Fibroblast of mammary gland (primary cell): ENCODE measurements at regions not wholly inside any gene's neighbourhood (a gene's known extent, or its start where the extent isn't known, plus 50 kb on each side); places are given as distances from the start of the nearest gene placed in this dataset.

ENCODE experiments used
- DNase-seq: peaks from one replicate; pipeline ENCODE4 v3.0.0-alpha.2; 2010; ENCODE audit warnings: low read depth
- H3K4me3 ChIP-seq: 2 replicates; pipeline ENCODE4 v1.5.1; 2011; ENCODE audit warnings: low read depth, mild to moderate bottlenecking, low read length, moderate library complexity; ENCODE audit not compliant: control insufficient read depth
- TF ChIP-seq, protein P1 (sequence below): conservative IDR thresholded peaks from 2 replicates; pipeline ENCODE4 v1.5.1; 2011; ENCODE audit warnings: low read depth, low read length, inconsistent platforms; ENCODE audit not compliant: control insufficient read depth, insufficient read depth

DNA sequence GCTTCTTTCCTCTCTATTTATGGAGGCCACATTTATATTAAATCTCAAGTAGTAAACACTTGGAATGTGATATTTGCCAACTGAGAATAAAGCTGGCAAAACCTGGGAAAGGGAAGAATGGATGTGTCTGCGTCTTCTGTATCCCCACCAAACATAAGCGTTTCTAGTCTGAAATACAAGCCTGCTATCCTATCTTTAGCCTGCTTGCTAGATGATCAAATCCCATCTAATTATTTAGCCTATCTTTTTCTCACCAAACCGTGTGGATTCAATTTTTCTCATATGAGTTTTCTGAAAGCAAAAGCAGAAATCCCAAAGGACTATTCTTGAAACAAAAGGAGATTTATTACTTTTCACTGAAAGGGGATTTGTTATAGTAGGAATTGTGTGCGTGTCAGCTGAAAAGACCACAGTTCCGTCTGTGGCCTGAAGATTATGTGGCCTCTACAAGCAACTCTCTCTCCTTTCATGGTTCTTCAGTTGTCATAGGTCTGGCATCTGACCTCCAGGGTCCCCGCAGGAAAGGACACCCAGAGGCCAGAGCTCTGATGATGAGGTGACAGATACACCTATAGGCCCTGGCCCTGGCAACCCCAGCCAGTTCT lies 266.0 kb upstream of the MCTP2 start:
- no peak for DNase-seq
- no peak overlapping the region for H3K4me3 ChIP-seq
- TF ChIP-seq, protein P1, sequence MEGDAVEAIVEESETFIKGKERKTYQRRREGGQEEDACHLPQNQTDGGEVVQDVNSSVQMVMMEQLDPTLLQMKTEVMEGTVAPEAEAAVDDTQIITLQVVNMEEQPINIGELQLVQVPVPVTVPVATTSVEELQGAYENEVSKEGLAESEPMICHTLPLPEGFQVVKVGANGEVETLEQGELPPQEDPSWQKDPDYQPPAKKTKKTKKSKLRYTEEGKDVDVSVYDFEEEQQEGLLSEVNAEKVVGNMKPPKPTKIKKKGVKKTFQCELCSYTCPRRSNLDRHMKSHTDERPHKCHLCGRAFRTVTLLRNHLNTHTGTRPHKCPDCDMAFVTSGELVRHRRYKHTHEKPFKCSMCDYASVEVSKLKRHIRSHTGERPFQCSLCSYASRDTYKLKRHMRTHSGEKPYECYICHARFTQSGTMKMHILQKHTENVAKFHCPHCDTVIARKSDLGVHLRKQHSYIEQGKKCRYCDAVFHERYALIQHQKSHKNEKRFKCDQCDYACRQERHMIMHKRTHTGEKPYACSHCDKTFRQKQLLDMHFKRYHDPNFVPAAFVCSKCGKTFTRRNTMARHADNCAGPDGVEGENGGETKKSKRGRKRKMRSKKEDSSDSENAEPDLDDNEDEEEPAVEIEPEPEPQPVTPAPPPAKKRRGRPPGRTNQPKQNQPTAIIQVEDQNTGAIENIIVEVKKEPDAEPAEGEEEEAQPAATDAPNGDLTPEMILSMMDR: no peak

DNA sequence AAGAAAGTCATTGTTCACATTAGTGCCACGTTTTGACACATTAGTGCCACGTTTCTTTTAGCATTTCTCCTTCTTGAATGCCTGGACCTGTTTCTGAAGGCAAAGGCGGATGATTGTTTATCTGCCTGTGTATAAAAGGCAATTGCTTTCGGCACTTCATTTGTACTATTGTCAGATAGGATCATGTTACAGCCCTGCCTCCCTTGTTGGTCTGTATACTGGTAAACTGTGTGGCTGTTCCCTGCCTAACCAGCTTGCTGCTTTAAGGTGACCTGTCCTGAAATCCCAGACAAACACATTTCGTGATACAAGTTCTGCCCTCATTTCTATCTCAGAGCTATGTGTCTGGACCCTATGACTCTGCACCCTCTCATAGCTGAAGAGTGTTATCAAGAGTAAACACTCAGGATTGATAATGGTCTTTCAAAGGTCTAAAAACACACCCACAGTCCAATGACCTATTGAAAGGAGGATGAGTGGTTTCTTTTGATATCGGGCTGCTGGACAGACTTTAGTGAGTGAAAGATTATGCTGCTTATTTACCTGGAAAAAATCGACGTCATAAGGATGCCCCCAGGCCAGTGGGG lies 276.3 kb upstream of the MCTP2 start:
- no peak for DNase-seq
- TF ChIP-seq, protein P1: no peak
- no peak overlapping the region for H3K4me3 ChIP-seq

DNA sequence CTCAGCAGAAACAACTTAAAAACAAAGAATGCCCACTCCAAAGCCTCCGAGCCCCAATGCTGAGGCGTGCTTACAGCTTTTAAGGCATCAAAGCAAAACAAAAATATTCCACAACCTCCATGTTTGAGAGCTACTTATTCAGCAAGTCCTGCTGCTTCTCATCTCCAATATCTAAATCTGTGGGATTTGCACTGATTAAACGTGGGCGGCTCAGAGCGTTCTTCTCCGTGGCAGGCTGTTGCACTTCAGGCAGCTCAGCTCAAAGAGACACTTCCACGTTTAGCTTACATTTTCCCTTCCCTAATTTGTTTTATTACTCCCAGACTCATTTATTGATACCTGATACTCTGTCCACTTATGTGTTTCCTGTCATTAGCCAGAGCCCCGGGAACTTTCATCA lies 282.6 kb upstream of the MCTP2 start:
- no peak overlapping the region for H3K4me3 ChIP-seq
- DNase-seq: peak; percentile 2
- TF ChIP-seq, protein P1: no peak

DNA sequence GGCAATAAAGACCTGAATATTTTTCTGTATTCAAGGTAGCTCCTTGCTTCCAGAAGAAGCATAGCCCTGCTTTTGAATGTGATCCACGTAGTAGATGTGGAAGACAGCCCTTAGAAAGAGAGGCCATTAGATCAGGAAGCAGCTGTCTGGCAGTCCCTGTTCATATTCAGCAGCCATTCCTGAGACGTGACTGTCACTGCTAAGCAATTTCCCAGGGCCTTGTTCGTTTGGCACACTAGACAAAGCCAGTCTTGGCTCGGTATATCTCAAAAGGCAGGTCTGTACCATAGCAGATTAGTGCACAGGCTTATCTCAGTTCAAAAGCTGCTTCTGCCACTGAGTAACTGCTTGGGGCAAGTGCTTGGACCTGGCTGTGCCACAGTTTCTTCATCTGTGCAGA lies 287.8 kb upstream of the MCTP2 start:
- no peak overlapping the region for H3K4me3 ChIP-seq
- TF ChIP-seq, protein P1: no peak
- DNase-seq: no peak

DNA sequence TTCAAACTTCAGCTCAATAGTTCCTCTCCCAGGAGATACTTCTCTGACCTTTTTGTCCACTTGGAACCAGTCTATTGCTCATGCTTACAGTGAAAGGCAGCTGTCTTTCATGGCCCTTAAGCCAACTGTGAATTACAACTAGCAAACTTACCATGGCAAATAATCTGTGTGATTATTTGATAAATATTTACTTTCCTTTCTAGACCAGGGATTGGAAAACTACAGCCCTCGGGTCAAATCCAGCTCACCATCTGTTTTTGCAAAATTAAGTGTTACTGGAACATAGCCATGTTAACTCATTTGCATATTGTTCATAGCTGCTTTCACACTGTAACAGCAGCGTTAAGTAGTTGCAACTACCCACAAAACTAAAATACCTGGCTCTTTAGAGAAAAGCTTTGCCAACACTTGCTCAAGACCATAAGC lies 289.1 kb upstream of the MCTP2 start:
- TF ChIP-seq, protein P1: no peak
- peak; percentile 10 for DNase-seq
- no peak overlapping the region for H3K4me3 ChIP-seq

DNA sequence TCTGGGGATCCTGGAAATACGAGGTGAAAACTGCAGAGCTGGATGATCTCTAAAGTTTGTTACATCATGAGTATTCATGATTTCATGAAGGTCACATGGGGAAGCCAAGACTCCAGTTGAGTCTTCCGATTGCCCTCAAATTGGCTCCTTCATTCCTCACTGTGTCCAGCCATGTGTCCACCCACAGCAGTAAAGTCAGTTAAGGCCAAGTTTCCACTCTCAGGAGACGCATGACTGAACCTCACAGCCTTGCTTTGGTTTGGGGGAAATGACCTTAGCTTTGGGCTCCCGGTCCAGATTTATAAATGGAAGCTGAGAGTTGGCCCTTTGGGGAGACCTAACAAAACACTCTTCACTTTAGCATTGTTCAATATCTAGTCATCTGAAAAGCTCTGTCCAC lies 289.7 kb upstream of the MCTP2 start:
- no peak overlapping the region for H3K4me3 ChIP-seq
- no peak for DNase-seq
- TF ChIP-seq, protein P1: no peak
